Heart right ventricle (tissue), 16 donors: ENCODE measurements at regions not wholly inside any gene's neighbourhood (a gene's known extent, or its start where the extent isn't known, plus 50 kb on each side); places are given as distances from the start of the nearest gene placed in this dataset.
A peak's percentile ranks its signal among the peaks of the same experiment; 100 is the strongest.

Source experiments
- ATAC-seq, 8 donors: fragments of 200-7000 bp; cut with Tn5 transposase; one replicate each; pipeline ENCODE4 v1.9.1; 2020; ENCODE audit warnings: mild to moderate bottlenecking in 8 of 8, moderate library complexity in 8 of 8, moderate number of reproducible peaks in 1 of 8
- DNase-seq, 2 donors: peaks; one replicate each; pipeline ENCODE4 v3.0.0-alpha.2; 2020
- H3K27ac ChIP-seq, 10 donors: fragments of 200-600 bp; sonication (generic) in 2 of 10; one replicate each; pipeline versions ENCODE4 v1.5.0 to v1.8.0; 2020 to 2022; ENCODE audit warnings: mild to moderate bottlenecking in 3 of 10
- H3K27me3 ChIP-seq, 7 donors: fragments of 200-600 bp; one replicate each; pipeline ENCODE4 v1.8.0; 2021 to 2022; ENCODE audit warnings: mild to moderate bottlenecking in 2 of 7
- H3K36me3 ChIP-seq, 9 donors: fragments of 200-600 bp; sonication (generic) in 1 of 9; one replicate each; pipeline versions ENCODE4 v1.5.0 to v1.8.0; 2020 to 2022; ENCODE audit warnings: mild to moderate bottlenecking in 2 of 9
- H3K4me1 ChIP-seq, 9 donors: fragments of 200-600 bp; sonication (generic) in 1 of 9; one replicate each; pipeline versions ENCODE4 v1.5.0 to v1.8.0; 2020 to 2022; ENCODE audit warnings: mild to moderate bottlenecking in 4 of 9
- H3K4me3 ChIP-seq, 10 donors: fragments of 200-600 bp; sonication (generic) in 2 of 10; one replicate each; pipeline versions ENCODE4 v1.5.0 to v1.8.0; 2020 to 2022; ENCODE audit warnings: mild to moderate bottlenecking in 7 of 10, moderate library complexity in 2 of 10
- H3K9me3 ChIP-seq, 11 donors: fragments of 200-600 bp in 10 of 11; sonication (generic) in 2 of 11; one replicate each; pipeline versions ENCODE4 v1.5.0 to v1.8.0; 2013 to 2022; ENCODE audit warnings: mild to moderate bottlenecking in 2 of 11, control low read depth in 1 of 11, moderate library complexity in 1 of 11
- WGBS, 2 donors: extraction: QIAGEN DNeasy Blood & Tissue Kit; methylation state at CpG; one replicate each; pipeline ENCODE4 v1.1.7; 2013; ENCODE audit warnings: inconsistent platforms in 1 of 2; 5-methylcytosine and 5-hydroxymethylcytosine counted together
- intact Hi-C, 10 donors: fragments of 100-400 bp; cut with DNase I; formaldehyde crosslinking; loops; one replicate each; pipeline versions ENCODE4 v1.11.1 to v1.14.2; 2022
- TF ChIP-seq, protein P1 (sequence below), 9 donors: fragments of 200-600 bp; sonication (generic) in 2 of 9; IDR thresholded peaks; one replicate each; pipeline versions ENCODE4 v1.5.0 to v1.8.0; 2021 to 2022; ENCODE audit warnings: antibody characterized with exemption in 9 of 9, mild to moderate bottlenecking in 5 of 9, moderate library complexity in 1 of 9
- donor health status: Arrhythmogenic right ventricular cardiomyopathy.
- donor health status: ischemic (EF 13 %, LVEDD 7.1; RV severe dilation, severe dysfunction).
- donor health status: healthy with polysubstance abuse.
- donor health status: DM: no; HTN: yes; CAD: no.
- donor health status: DM: no; HTN: no; CAD: no.
- donor health status: ischemic (EF 25% LVEDD 6.9; RV normal size, moderate dysfunction).
- donor health status: ischemic (EF 25% LVEDD 5.7; RV mildly dilated, moderate dysfunction).
- donor health status: healthy.
- donor health status: DM: yes; HTN: yes; CAD: no.
- donor health status: Ischemic cardiomyopathy.
- donor health status: ischemic (EF 35%, LVEDD 5.7; RV mildly dilated, moderate dysfunction).
- donor health status: nonischemic (EF 11% LVEDD 7.7; RV severe dilation, severe dysfunction).
- donor health status: DM: yes; HTN: yes; CAD: no.
- donor health status: PGD.
- donor health status: ischemic (EF 29% LVEDD 5.4; RV normal size, mild dysfunction).
- donor health status: nonischemic (EF 23%, LVEDD 6.1; RV moderate dilation, normal function).

DNA sequence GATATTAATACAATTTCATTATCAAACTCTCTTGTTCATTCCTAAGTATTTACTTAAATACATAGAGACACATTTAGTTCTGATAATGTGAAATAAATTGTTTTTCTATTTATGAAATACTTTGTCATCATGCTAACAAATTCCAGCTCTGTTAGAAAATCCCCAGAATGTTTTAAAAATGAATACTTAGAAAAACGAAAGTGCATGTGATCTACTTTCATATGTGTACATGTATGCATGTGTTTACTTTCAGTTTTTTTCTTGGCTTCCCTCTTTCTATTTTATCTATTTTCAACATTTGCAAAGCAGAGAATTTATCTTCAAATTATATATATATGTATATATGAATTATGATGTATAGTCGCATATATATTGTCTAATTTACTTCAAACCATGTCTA lies 1110.0 kb upstream of the PCDH20 start:
- intact Hi-C loops = no loop called here
- H3K27me3 ChIP-seq = no peaks in the 10 kb centered on the region
- H3K9me3 ChIP-seq = no peaks in the 10 kb centered on the region
- no peak overlapping the region for H3K27ac ChIP-seq
- H3K4me1 ChIP-seq = no peaks in the 10 kb centered on the region
- H3K36me3 ChIP-seq = no peaks in the 10 kb centered on the region
- TF ChIP-seq, protein P1, sequence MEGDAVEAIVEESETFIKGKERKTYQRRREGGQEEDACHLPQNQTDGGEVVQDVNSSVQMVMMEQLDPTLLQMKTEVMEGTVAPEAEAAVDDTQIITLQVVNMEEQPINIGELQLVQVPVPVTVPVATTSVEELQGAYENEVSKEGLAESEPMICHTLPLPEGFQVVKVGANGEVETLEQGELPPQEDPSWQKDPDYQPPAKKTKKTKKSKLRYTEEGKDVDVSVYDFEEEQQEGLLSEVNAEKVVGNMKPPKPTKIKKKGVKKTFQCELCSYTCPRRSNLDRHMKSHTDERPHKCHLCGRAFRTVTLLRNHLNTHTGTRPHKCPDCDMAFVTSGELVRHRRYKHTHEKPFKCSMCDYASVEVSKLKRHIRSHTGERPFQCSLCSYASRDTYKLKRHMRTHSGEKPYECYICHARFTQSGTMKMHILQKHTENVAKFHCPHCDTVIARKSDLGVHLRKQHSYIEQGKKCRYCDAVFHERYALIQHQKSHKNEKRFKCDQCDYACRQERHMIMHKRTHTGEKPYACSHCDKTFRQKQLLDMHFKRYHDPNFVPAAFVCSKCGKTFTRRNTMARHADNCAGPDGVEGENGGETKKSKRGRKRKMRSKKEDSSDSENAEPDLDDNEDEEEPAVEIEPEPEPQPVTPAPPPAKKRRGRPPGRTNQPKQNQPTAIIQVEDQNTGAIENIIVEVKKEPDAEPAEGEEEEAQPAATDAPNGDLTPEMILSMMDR (IDR thresholded peaks at IDR 0.05) = no peak
- WGBS, 2 donors = 63 to 75% methylated on average over 2 of the region's 2 CpGs
- ATAC-seq = no peak
- no peak overlapping the region for H3K4me3 ChIP-seq
- no peak for DNase-seq

DNA sequence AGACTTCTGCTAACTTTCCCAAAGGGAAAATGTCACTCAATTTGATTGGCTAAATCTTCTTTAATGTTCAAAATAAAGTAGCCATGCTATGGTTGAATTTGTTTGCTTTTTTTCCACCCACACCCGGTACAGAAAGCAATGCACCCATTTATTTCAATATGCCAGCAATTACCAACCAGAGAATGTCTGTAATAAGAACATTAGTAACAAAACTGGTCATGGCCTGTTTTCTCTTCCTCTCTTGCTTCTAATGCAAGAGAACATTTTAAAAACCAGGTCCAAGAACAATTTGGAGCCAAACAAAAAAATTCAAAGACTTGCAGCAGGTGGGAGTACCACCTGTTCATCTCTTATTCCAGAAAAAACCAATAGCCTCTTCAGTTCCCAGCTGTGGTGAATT lies 1108.8 kb upstream of the PCDH20 start:
- TF ChIP-seq, protein P1 (IDR thresholded peaks at IDR 0.05) = no peak
- Histone ChIP-seq H3K36me3 (no peaks in the 10 kb centered on the region), H3K27ac (no peak overlapping the region), H3K4me1 (no peaks in the 10 kb centered on the region), H3K27me3 (no peaks in the 10 kb centered on the region), H3K9me3 (no peaks in the 10 kb centered on the region), H3K4me3 (no peak overlapping the region)
- WGBS, 2 donors = 66 to 89% methylated on average over 1 of the region's 1 CpG
- intact Hi-C loops = no loop called here
- ATAC-seq (no peak), DNase-seq (no peak)

DNA sequence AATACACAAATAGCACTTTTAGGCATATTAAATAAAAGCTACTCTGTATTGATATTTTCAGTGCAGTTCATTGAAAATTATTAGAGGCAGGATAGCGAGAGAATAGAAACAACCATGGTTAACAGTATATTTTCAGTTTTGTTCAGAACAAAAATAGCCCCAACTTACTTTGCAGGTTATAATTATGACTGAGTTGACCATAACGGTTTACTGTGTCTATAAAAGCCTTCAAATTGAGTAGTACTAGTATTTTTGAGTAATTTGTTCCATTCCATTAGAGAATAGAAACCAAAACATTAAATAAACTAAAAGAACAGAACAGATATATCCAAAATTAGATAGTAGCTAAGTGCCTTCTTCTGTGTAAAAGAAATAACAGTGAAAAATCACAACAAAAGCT lies 1108.4 kb upstream of the PCDH20 start:
- Histone ChIP-seq H3K4me1 (no peaks in the 10 kb centered on the region), H3K4me3 (no peak overlapping the region), H3K27me3 (no peaks in the 10 kb centered on the region), H3K27ac (no peak overlapping the region), H3K36me3 (no peaks in the 10 kb centered on the region), H3K9me3 (no peaks in the 10 kb centered on the region)
- ATAC-seq (no peak), DNase-seq (no peak)
- 73 to 79% methylated on average over 2 of the region's 2 CpGs for whole genome bisulfite sequencing, 2 donors
- intact Hi-C loops = no loop called here
- TF ChIP-seq, protein P1 (IDR thresholded peaks at IDR 0.05) = no peak

DNA sequence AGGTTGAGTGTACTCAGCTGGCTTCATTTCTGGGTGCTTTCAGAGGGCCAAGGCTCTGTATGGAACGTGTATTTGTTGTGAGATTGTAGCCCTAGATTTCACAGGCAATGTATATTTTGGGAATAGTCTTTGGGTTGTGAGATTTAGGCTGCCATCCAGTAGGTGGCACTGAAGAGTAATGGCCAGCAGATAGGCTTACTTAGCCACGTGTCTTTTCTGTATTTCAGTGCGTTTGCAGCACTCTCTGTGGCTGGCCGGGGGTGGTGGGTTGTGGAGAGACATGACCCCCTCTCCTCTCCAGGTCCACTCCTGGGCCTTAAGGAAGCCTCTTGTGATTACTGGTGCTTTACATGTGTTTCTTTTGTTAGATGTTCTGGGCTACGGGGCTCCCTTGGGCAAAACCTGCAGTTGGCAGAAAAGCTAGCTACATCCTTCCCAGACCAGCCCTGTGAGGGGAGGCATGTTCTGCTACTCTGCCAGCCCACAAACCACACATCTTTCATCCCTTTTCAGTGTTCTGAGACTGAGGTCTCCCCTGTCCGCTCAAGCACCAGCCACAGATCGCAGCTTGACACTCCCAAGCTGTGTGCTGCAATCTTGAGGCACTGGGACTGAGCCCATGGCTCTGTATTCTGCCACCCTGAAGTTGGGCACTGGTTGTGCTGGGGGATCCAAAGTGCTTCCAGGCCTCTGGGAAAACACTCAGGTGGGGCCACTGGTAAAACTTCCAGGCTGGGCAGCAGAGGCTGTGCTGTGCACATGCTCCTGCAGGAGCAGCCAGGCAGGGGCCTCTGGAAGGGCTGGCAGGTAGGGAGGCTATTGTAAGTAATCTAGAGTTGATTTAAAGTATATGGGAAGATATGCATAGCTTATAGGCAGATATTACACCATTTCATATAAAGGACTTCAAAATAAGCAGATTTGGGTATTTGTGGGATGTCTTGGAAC lies 1096.8 kb upstream of the PCDH20 start:
- intact Hi-C loops = no loop called here

More for the DNA sequence above, 1096.8 kb upstream of the PCDH20 start:
- Histone ChIP-seq H3K27ac (no peak overlapping the region), H3K4me1 (no peaks in the 10 kb centered on the region), H3K27me3 (no peaks in the 10 kb centered on the region), H3K9me3 (peaks cover 0 to 6% (median 0%) of the 10 kb centered on the region in 11 donors), H3K4me3 (no peak overlapping the region), H3K36me3 (no peaks in the 10 kb centered on the region)
- TF ChIP-seq, protein P1 (IDR thresholded peaks at IDR 0.05) = peak in 7 of 9 donors; percentile 20 to 47 (median 29)
- DNase-seq = no peak
- no peak for ATAC-seq
- 39 to 40% methylated on average over 7 of the region's 7 CpGs for WGBS, 2 donors
